DND-41 (cell line): ENCODE measurements at regions not wholly inside any gene's neighbourhood (a gene's known extent, or its start where the extent isn't known, plus 50 kb on each side); places are given as distances from the start of the nearest gene placed in this dataset.

Experiments used
- ATAC-seq: fragments of 200-7000 bp; cut with Tn5 transposase; 3 replicates; pipeline ENCODE4 v1.9.1; 2021; ENCODE audit warnings: low read depth; ENCODE audit not compliant: insufficient read depth
- DNase-seq: peaks from one replicate; pipeline ENCODE4 v3.0.0-alpha.2; 2020
- H2AFZ ChIP-seq: 2 replicates; pipeline ENCODE4 v1.6.0; 2012; ENCODE audit warnings: low read depth, low read length
- H3K27ac ChIP-seq: 2 replicates; pipeline ENCODE4 v1.5.1; 2012; ENCODE audit warnings: low read length, inconsistent platforms
- H3K27me3 ChIP-seq: fragments of 200-600 bp; sonication (generic); 2 replicates; pipeline ENCODE4 v1.6.0; 2012; ENCODE audit warnings: low read length, mild to moderate bottlenecking, inconsistent platforms; ENCODE audit not compliant: insufficient read depth, poor library complexity
- H3K36me3 ChIP-seq: 2 replicates; pipeline ENCODE4 v1.5.1; 2012; ENCODE audit warnings: low read length, inconsistent platforms; ENCODE audit not compliant: insufficient read depth
- H3K4me1 ChIP-seq: 2 replicates; pipeline ENCODE4 v1.5.1; 2012; ENCODE audit warnings: mild to moderate bottlenecking, low read length; ENCODE audit not compliant: insufficient read depth
- H3K4me2 ChIP-seq: 2 replicates; pipeline ENCODE4 v1.6.0; 2012; ENCODE audit warnings: mild to moderate bottlenecking, moderate library complexity, low read length, inconsistent platforms; ENCODE audit not compliant: insufficient read depth
- H3K4me3 ChIP-seq, 2 experiments: fragments of 200-600 bp in 1 of 2; shearing (Covaris generic) in 1 of 2; 2 replicates each; pipeline ENCODE4 v1.5.1; 2012 to 2016; ENCODE audit warnings: inconsistent platforms in 2 of 2, low read length in 2 of 2, mild to moderate bottlenecking in 2 of 2, low read depth in 1 of 2, moderate library complexity in 1 of 2
- H3K79me2 ChIP-seq: 2 replicates; pipeline ENCODE4 v1.6.0; 2012; ENCODE audit warnings: low read length, inconsistent platforms; ENCODE audit not compliant: insufficient read depth
- H3K9ac ChIP-seq: 2 replicates; pipeline ENCODE4 v1.6.0; 2012; ENCODE audit warnings: low read depth, mild to moderate bottlenecking, inconsistent platforms, low read length, moderate library complexity
- H3K9me3 ChIP-seq: 2 replicates; pipeline ENCODE4 v1.5.1; 2012; ENCODE audit warnings: low read length, moderate library complexity, mild to moderate bottlenecking, inconsistent platforms; ENCODE audit not compliant: insufficient read depth, severe bottlenecking
- H4K20me1 ChIP-seq: 2 replicates; pipeline ENCODE4 v1.6.0; 2012; ENCODE audit warnings: low read length; ENCODE audit not compliant: insufficient read depth
- CTCF ChIP-seq: IDR thresholded peaks from 2 replicates; pipeline ENCODE4 v1.5.1; 2012; ENCODE audit warnings: borderline replicate concordance, low read length, moderate library complexity, mild to moderate bottlenecking; ENCODE audit not compliant: poor library complexity, severe bottlenecking; ENCODE audit errors: extremely low read depth
- EZH2 ChIP-seq: IDR thresholded peaks from 3 replicates; pipeline ENCODE4 v1.6.1; 2012; ENCODE audit warnings: borderline replicate concordance, low read depth, mild to moderate bottlenecking, moderate library complexity, low read length, inconsistent platforms; ENCODE audit not compliant: severe bottlenecking

GRCh38 chr6:8268156-8268555 lies 165.8 kb upstream of the EEF1E1 start:
- no peak for DNase-seq
- Histone ChIP-seq H3K27me3 (no peaks in the 10 kb centered on the region), H3K79me2 (no peaks in the 10 kb centered on the region), H3K27ac (no peak overlapping the region), H3K9ac (no peak overlapping the region), H2AFZ (no peak overlapping the region), H3K4me2 (no peak overlapping the region), H3K9me3 (no peaks in the 10 kb centered on the region), H4K20me1 (no peaks in the 10 kb centered on the region), H3K36me3 (no peaks in the 10 kb centered on the region), H3K4me1 (no peaks in the 10 kb centered on the region), H3K4me3 (no peak overlapping the region)
- TF ChIP-seq CTCF, result no peak
- TF ChIP-seq EZH2, result no peak
- ATAC-seq, result no peak

GRCh38 chr6:8260610-8261009 lies 158.3 kb upstream of the EEF1E1 start:
- H3K79me2 ChIP-seq, result no peaks in the 10 kb centered on the region
- TF ChIP-seq EZH2, result no peak
- TF ChIP-seq CTCF, result no peak
- DNase-seq (no peak), ATAC-seq (no peak)
- H3K9ac ChIP-seq, result no peak overlapping the region
- H3K9me3 ChIP-seq, result no peaks in the 10 kb centered on the region
- no peak overlapping the region for H2AFZ ChIP-seq
- no peaks in the 10 kb centered on the region for H3K36me3 ChIP-seq
- no peaks in the 10 kb centered on the region for H4K20me1 ChIP-seq
- no peak overlapping the region for H3K27ac ChIP-seq
- H3K4me2 ChIP-seq, result no peak overlapping the region
- H3K27me3 ChIP-seq, result no peaks in the 10 kb centered on the region
- no peak overlapping the region for H3K4me3 ChIP-seq
- H3K4me1 ChIP-seq, result no peaks in the 10 kb centered on the region

- no peaks in the 10 kb centered on the region for H3K27me3 ChIP-seq
- no peak overlapping the region for H3K4me2 ChIP-seq
- TF ChIP-seq EZH2 (no peak), CTCF (no peak)
These were observed 144.1 kb upstream of the EEF1E1 start for GRCh38 chr6:8246403-8246802.

GRCh38 chr6:8245726-8246125 lies 143.4 kb upstream of the EEF1E1 start:
- Histone ChIP-seq H2AFZ (no peak overlapping the region), H3K36me3 (no peaks in the 10 kb centered on the region), H3K4me2 (no peak overlapping the region), H3K27ac (no peak overlapping the region), H3K4me3 (no peak overlapping the region), H3K9me3 (no peaks in the 10 kb centered on the region), H3K4me1 (no peaks in the 10 kb centered on the region), H4K20me1 (no peaks in the 10 kb centered on the region), H3K9ac (no peak overlapping the region), H3K79me2 (no peaks in the 10 kb centered on the region), H3K27me3 (no peaks in the 10 kb centered on the region)
- no peak for ATAC-seq
- TF ChIP-seq CTCF (no peak), EZH2 (no peak)
- DNase-seq, result no peak

More at GRCh38 chr6:8246403-8246802, 144.1 kb upstream of the EEF1E1 start:
- H3K9ac ChIP-seq, result no peak overlapping the region
- H2AFZ ChIP-seq, result no peak overlapping the region
- no peaks in the 10 kb centered on the region for H4K20me1 ChIP-seq
- no peaks in the 10 kb centered on the region for H3K79me2 ChIP-seq
- no peak for DNase-seq
- H3K4me3 ChIP-seq, result no peak overlapping the region
- ATAC-seq, result no peak
- no peaks in the 10 kb centered on the region for H3K9me3 ChIP-seq
- no peaks in the 10 kb centered on the region for H3K36me3 ChIP-seq
- H3K27ac ChIP-seq, result no peak overlapping the region
- H3K4me1 ChIP-seq, result no peaks in the 10 kb centered on the region
